ENCODE measurements at regions not wholly inside any gene's neighbourhood (a gene's known extent, or its start where the extent isn't known, plus 50 kb on each side); places are given as distances from the start of the nearest gene placed in this dataset.

DNA sequence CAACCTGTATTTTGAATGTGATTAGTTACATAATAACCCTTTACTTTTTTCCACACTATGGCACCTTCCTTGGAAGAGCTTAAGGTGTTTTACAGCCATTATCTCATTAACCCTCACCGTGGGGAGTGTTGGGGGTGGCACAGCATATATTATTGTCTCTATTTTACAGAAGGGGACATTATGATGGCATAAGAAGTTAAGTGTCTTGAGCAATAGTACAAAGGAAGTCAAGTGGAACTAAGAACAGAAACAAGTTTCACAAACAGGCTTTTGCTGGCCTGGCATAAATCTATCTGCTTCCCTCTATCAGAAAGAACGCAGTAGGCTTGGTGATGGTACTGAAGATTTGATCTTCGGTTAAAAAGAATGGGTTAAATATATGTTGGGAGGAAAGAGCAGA is 169.7 kb upstream of the OTX2 start:
- no peak for TF ChIP-seq POLR2A (IDR thresholded peaks at IDR 0.05)
- TF ChIP-seq, protein P1, sequence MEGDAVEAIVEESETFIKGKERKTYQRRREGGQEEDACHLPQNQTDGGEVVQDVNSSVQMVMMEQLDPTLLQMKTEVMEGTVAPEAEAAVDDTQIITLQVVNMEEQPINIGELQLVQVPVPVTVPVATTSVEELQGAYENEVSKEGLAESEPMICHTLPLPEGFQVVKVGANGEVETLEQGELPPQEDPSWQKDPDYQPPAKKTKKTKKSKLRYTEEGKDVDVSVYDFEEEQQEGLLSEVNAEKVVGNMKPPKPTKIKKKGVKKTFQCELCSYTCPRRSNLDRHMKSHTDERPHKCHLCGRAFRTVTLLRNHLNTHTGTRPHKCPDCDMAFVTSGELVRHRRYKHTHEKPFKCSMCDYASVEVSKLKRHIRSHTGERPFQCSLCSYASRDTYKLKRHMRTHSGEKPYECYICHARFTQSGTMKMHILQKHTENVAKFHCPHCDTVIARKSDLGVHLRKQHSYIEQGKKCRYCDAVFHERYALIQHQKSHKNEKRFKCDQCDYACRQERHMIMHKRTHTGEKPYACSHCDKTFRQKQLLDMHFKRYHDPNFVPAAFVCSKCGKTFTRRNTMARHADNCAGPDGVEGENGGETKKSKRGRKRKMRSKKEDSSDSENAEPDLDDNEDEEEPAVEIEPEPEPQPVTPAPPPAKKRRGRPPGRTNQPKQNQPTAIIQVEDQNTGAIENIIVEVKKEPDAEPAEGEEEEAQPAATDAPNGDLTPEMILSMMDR (IDR thresholded peaks at IDR 0.05): no peak
- no peak for TF ChIP-seq EP300 (IDR thresholded peaks at IDR 0.05)
